ENCODE measurements at regions not wholly inside any gene's neighbourhood (a gene's known extent, or its start where the extent isn't known, plus 50 kb on each side); places are given as distances from the start of the nearest gene placed in this dataset.

GRCh38 chr2:173598525-173598924 lies 243.9 kb downstream of the CDCA7 start:
- BruUV-seq (replicated peaks): no TSS peak
- TF ChIP-seq, protein P1, sequence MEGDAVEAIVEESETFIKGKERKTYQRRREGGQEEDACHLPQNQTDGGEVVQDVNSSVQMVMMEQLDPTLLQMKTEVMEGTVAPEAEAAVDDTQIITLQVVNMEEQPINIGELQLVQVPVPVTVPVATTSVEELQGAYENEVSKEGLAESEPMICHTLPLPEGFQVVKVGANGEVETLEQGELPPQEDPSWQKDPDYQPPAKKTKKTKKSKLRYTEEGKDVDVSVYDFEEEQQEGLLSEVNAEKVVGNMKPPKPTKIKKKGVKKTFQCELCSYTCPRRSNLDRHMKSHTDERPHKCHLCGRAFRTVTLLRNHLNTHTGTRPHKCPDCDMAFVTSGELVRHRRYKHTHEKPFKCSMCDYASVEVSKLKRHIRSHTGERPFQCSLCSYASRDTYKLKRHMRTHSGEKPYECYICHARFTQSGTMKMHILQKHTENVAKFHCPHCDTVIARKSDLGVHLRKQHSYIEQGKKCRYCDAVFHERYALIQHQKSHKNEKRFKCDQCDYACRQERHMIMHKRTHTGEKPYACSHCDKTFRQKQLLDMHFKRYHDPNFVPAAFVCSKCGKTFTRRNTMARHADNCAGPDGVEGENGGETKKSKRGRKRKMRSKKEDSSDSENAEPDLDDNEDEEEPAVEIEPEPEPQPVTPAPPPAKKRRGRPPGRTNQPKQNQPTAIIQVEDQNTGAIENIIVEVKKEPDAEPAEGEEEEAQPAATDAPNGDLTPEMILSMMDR (IDR thresholded peaks at IDR 0.05; ENCODE audit: unreplicated experiment): no peak
- Mint-ChIP-seq H3K4me1 (ENCODE audit: low read depth, unreplicated experiment) (no peaks in the 10 kb centered on the region), H3K27ac (ENCODE audit: unreplicated experiment) (no peak overlapping the region), H3K4me3 (ENCODE audit: low read depth, unreplicated experiment) (no peak overlapping the region), H3K36me3 (ENCODE audit: insufficient read depth, unreplicated experiment) (peaks cover 5% of the 10 kb centered on the region), H3K9me3 (ENCODE audit: low read depth, unreplicated experiment) (peaks cover 16% of the 10 kb centered on the region), H3K27me3 (ENCODE audit: unreplicated experiment) (no peaks in the 10 kb centered on the region)
- DNase-seq: no peak
- CTCF ChIA-PET: no interaction called here
- intact Hi-C loops (cut with micrococcal nuclease; ENCODE audit: unreplicated experiment): no loop called here

DNA sequence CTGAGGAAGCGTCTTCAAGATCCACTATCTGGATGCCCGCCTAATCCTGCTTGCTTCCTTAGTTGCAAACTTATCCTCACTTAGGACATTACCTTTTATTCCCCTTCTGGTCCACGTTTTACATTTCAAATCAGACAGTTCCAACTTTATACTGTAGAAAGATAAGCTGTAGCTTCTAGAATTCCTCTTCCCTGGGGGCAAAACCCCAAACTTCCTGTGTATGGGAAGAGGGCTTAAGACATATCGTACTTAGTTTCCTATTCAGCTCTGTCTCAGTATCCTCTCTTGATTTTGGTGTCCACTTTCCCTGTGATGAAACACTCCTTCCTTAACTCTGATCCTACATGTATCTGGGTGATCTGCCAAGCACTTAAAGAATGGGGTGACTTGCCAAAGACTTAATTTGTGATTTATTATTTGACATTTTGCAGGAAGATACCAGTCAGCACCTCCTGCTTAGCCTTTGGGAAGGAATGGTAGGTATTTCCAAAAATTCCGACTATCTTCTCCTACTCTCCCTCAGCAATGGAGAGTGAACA lies 245.2 kb downstream of the CDCA7 start:
- H3K36me3 Mint-ChIP-seq (ENCODE audit: insufficient read depth, unreplicated experiment): no peaks in the 10 kb centered on the region
- intact Hi-C loops (cut with micrococcal nuclease; ENCODE audit: unreplicated experiment): no loop called here
- H3K27ac Mint-ChIP-seq (ENCODE audit: unreplicated experiment): no peak overlapping the region
- BruUV-seq (replicated peaks): no TSS peak
- H3K9me3 Mint-ChIP-seq (ENCODE audit: low read depth, unreplicated experiment): peaks cover 10% of the 10 kb centered on the region
- no peak overlapping the region for H3K4me3 Mint-ChIP-seq (ENCODE audit: low read depth, unreplicated experiment)
- no peaks in the 10 kb centered on the region for H3K4me1 Mint-ChIP-seq (ENCODE audit: low read depth, unreplicated experiment)
- H3K27me3 Mint-ChIP-seq (ENCODE audit: unreplicated experiment): no peaks in the 10 kb centered on the region
- TF ChIP-seq, protein P1 (IDR thresholded peaks at IDR 0.05; ENCODE audit: unreplicated experiment): no peak
- CTCF ChIA-PET: no interaction called here
- no peak for DNase-seq

DNA sequence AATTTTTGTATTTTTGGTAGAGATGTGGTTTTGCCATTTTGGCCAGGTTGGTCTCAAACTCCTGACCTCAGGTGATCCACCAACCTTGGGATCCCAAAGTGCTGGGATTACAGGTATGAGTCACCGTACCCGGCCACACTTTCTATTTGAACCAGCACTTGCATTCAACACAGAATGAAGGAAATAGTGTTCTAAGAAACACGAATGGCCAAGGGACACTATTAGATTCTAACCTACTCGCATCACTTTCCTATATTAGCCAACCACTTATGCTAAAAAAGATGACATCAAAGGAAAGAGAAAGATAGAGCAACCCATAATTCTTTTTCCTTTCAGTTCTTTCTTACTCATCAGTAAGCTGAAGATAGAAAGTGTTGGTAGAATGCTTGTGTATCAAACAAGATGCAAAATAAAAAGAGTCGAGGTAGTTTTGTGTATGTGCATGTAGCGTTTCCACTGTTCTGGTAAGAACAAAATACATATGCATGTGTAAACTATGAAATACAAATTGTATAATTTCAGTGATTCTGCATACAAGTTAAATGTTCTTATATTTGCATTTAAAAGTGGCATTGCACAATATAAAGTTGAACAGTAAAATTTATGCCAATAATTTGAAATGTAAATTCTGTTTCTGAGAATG lies 247.6 kb downstream of the CDCA7 start:
- intact Hi-C loops (cut with micrococcal nuclease; ENCODE audit: unreplicated experiment): no loop called here
- H3K4me1 Mint-ChIP-seq (ENCODE audit: low read depth, unreplicated experiment): no peaks in the 10 kb centered on the region
- H3K36me3 Mint-ChIP-seq (ENCODE audit: insufficient read depth, unreplicated experiment): no peaks in the 10 kb centered on the region
- DNase-seq: no peak
- TF ChIP-seq, protein P1 (IDR thresholded peaks at IDR 0.05; ENCODE audit: unreplicated experiment): no peak
- H3K4me3 Mint-ChIP-seq (ENCODE audit: low read depth, unreplicated experiment): no peak overlapping the region
- H3K27me3 Mint-ChIP-seq (ENCODE audit: unreplicated experiment): no peaks in the 10 kb centered on the region
- no peak overlapping the region for H3K27ac Mint-ChIP-seq (ENCODE audit: unreplicated experiment)
- CTCF ChIA-PET: no interaction called here
- BruUV-seq (replicated peaks): no TSS peak
- peaks cover 10% of the 10 kb centered on the region for H3K9me3 Mint-ChIP-seq (ENCODE audit: low read depth, unreplicated experiment)

GRCh38 chr2:173605994-173606393 lies 251.3 kb downstream of the CDCA7 start:
- Mint-ChIP-seq H3K4me1 (ENCODE audit: low read depth, unreplicated experiment) (no peaks in the 10 kb centered on the region), H3K36me3 (ENCODE audit: insufficient read depth, unreplicated experiment) (no peaks in the 10 kb centered on the region), H3K27me3 (ENCODE audit: unreplicated experiment) (no peaks in the 10 kb centered on the region), H3K9me3 (ENCODE audit: low read depth, unreplicated experiment) (peaks cover 3% of the 10 kb centered on the region), H3K27ac (ENCODE audit: unreplicated experiment) (no peak overlapping the region), H3K4me3 (ENCODE audit: low read depth, unreplicated experiment) (no peak overlapping the region)
- BruUV-seq (replicated peaks): no TSS peak
- CTCF ChIA-PET: no interaction called here
- no peak for DNase-seq
- intact Hi-C loops (cut with micrococcal nuclease; ENCODE audit: unreplicated experiment): no loop called here
- TF ChIP-seq, protein P1 (IDR thresholded peaks at IDR 0.05; ENCODE audit: unreplicated experiment): no peak
